ENCODE measurements at regions not wholly inside any gene's neighbourhood (a gene's known extent, or its start where the extent isn't known, plus 50 kb on each side); places are given as distances from the start of the nearest gene placed in this dataset.

GRCh38 chr14:106551265-106551664 lies 1024.9 kb downstream of the TMEM121 start:
- TF ChIP-seq CTCF (IDR thresholded peaks at IDR 0.05; ENCODE audit: insufficient read depth, low read length) (no peak), POLR2AphosphoS5 (IDR thresholded peaks at IDR 0.05; ENCODE audit: low read depth) (no peak), REST (IDR thresholded peaks at IDR 0.05; ENCODE audit: insufficient replicate concordance, low read depth) (no peak), SPI1 (IDR thresholded peaks at IDR 0.05; ENCODE audit: borderline replicate concordance, low read depth) (no peak)
